ENCODE measurements at regions not wholly inside any gene's neighbourhood (a gene's known extent, or its start where the extent isn't known, plus 50 kb on each side); places are given as distances from the start of the nearest gene placed in this dataset.

GRCh38 chr17:72588561-72588960 lies 467.7 kb downstream of the SOX9 start:
- TF ChIP-seq CTCF (IDR thresholded peaks at IDR 0.05; ENCODE audit: insufficient read depth, missing control alignments) = no peak
- FAIRE-seq (no peak), DNase-seq (ENCODE audit: insufficient read length, low spot score) (no peak)

GRCh38 chr17:72588961-72589360 lies 468.1 kb downstream of the SOX9 start:
- TF ChIP-seq CTCF (IDR thresholded peaks at IDR 0.05; ENCODE audit: insufficient read depth, missing control alignments) = no peak
- FAIRE-seq (no peak), DNase-seq (ENCODE audit: insufficient read length, low spot score) (no peak)

- no peak for TF ChIP-seq CTCF (IDR thresholded peaks at IDR 0.05; ENCODE audit: insufficient read depth, missing control alignments)
- FAIRE-seq (no peak), DNase-seq (ENCODE audit: insufficient read length, low spot score) (no peak)
These were observed 469.6 kb downstream of the SOX9 start for GRCh38 chr17:72590382-72590781.

- no peak for TF ChIP-seq CTCF (IDR thresholded peaks at IDR 0.05; ENCODE audit: insufficient read depth, missing control alignments)
- no peak for DNase-seq (ENCODE audit: insufficient read length, low spot score)
- FAIRE-seq = no peak
These were observed 470.1 kb downstream of the SOX9 start for GRCh38 chr17:72590882-72591281.

GRCh38 chr17:72591289-72592241 lies 470.7 kb downstream of the SOX9 start:
- no peak for DNase-seq (ENCODE audit: insufficient read length, low spot score)
- TF ChIP-seq CTCF (IDR thresholded peaks at IDR 0.05; ENCODE audit: insufficient read depth, missing control alignments) = no peak
- no peak for FAIRE-seq

GRCh38 chr17:72592242-72592966 lies 471.6 kb downstream of the SOX9 start:
- DNase-seq (ENCODE audit: insufficient read length, low spot score) = peak; percentile 65
- TF ChIP-seq CTCF (IDR thresholded peaks at IDR 0.05; ENCODE audit: insufficient read depth, missing control alignments) = no peak
- no peak for FAIRE-seq

- TF ChIP-seq CTCF (IDR thresholded peaks at IDR 0.05; ENCODE audit: insufficient read depth, missing control alignments) = no peak
- FAIRE-seq (no peak), DNase-seq (ENCODE audit: insufficient read length, low spot score) (no peak)
These were observed 472.1 kb downstream of the SOX9 start for GRCh38 chr17:72592967-72593325.
